HL-60 (cell line): ENCODE measurements at regions not wholly inside any gene's neighbourhood (a gene's known extent, or its start where the extent isn't known, plus 50 kb on each side); places are given as distances from the start of the nearest gene placed in this dataset.

Source experiments
- DNase-seq, 2 experiments: peaks; one replicate each; pipeline ENCODE4 v3.0.0-alpha.2; 2010 to 2020; ENCODE audit warnings: low read depth in 1 of 2, low spot score in 1 of 2
- H3K27ac ChIP-seq: fragments of 250-450 bp; sonication (Bioruptor Pico); replicated peaks from 2 replicates; pipeline ENCODE4 v1.5.1; 2020; ENCODE audit warnings: mild to moderate bottlenecking, moderate library complexity
- H3K27me3 ChIP-seq: fragments of 250-450 bp; sonication (Bioruptor Pico); 2 replicates; pipeline ENCODE4 v1.5.1; 2021; ENCODE audit warnings: mild to moderate bottlenecking, moderate library complexity; ENCODE audit not compliant: insufficient read depth, poor library complexity, severe bottlenecking
- H3K4me3 ChIP-seq: replicated peaks from 2 replicates; pipeline ENCODE4 v1.5.1; 2011; ENCODE audit warnings: mild to moderate bottlenecking, control low read depth, low read length; ENCODE audit not compliant: insufficient read depth
- CTCF ChIP-seq: IDR thresholded peaks from one replicate; pipeline ENCODE4 v1.5.1; 2011; ENCODE audit warnings: low read length, control low read depth, inconsistent platforms; ENCODE audit not compliant: insufficient read depth
- GABPA ChIP-seq: IDR thresholded peaks from 2 replicates; pipeline ENCODE4 v1.6.1; 2012; ENCODE audit warnings: low read depth
- POLR2AphosphoS5 ChIP-seq: IDR thresholded peaks from 2 replicates; pipeline ENCODE4 v1.6.1; 2012; ENCODE audit warnings: low read depth
- REST ChIP-seq: IDR thresholded peaks from 2 replicates; pipeline ENCODE4 v1.6.1; 2012; ENCODE audit warnings: low read depth; ENCODE audit not compliant: insufficient replicate concordance
- SPI1 ChIP-seq: IDR thresholded peaks from 2 replicates; pipeline ENCODE4 v1.6.1; 2012; ENCODE audit warnings: low read depth, mild to moderate bottlenecking, borderline replicate concordance

GRCh38 chr13:107563099-107563925 is 652.0 kb downstream of the LIG4 start:
- TF ChIP-seq SPI1 (no peak), REST (no peak), GABPA (no peak), POLR2AphosphoS5 (no peak), CTCF (no peak)

GRCh38 chr13:107562203-107562602 is 653.1 kb downstream of the LIG4 start:
- TF ChIP-seq SPI1 = no peak
- no peak for TF ChIP-seq GABPA
- TF ChIP-seq REST = no peak
- no peak for TF ChIP-seq POLR2AphosphoS5
- TF ChIP-seq CTCF = no peak
- no peak overlapping the region for H3K27ac ChIP-seq
- H3K4me3 ChIP-seq = no peak overlapping the region
- H3K27me3 ChIP-seq = no peaks in the 10 kb centered on the region
- no peak for DNase-seq

More at GRCh38 chr13:107563099-107563925, 652.0 kb downstream of the LIG4 start:
- no peaks in the 10 kb centered on the region for H3K27me3 ChIP-seq
- H3K4me3 ChIP-seq = no peak overlapping the region
- DNase-seq = no peak
- no peak overlapping the region for H3K27ac ChIP-seq

DNA sequence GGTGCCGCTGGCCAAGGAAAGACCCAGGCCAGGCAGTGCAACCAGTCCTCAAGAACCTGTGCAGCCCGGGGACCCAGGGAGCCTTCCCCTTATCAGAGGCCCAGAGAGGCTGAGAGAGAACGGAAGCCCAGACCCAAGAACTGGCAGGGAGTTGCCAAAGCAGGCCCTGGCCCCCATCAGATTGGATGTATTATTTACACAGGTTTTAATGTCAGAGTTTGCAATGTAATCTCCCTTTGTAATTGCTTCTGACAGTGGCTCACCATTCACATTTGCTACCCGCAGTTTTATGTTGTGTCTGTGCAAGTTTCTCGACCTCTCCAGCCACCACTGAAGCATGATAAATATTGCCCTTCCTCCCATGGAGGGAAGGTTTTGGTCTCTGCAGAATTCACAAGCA is 660.9 kb downstream of the LIG4 start:
- H3K27ac ChIP-seq = no peak overlapping the region
- TF ChIP-seq POLR2AphosphoS5 (no peak), REST (no peak), GABPA (no peak), SPI1 (no peak), CTCF (no peak)
- peaks cover 2% of the 10 kb centered on the region for H3K27me3 ChIP-seq
- no peak for DNase-seq
- H3K4me3 ChIP-seq = no peak overlapping the region
